ENCODE measurements at regions not wholly inside any gene's neighbourhood (a gene's known extent, or its start where the extent isn't known, plus 50 kb on each side); places are given as distances from the start of the nearest gene placed in this dataset.

DNA sequence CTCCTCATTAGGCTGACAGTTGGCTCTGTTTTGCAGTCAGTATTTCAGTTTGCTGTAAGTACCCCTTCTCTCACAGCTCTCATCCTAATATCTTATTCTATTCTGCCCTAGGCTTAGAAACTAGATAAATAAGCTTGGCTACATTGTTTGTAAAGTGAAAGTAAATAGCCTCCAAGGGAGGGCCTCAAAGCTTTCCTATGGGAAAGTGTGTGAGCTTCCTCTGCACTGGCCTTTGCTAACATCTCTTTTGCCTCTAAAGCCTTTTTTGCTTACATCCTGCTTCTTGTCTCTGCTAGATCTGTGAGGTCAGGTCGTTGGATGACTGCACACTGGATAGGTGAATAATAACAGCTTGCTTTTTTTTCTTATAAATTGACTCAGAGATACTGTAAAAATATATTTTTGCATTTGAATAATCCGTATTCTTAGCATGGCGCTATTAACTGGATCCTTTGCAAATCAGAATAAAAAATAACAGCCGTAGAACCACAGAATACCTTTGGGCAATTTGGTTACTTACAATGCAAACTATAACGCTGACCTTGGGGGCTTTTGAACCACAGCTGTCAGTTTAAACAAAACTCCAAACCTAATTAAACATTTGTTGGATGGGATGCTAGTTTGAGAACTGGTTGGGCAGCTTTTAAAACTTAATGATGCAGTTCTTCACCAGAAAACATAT, 55.1 kb downstream of the TTC6 start:
- no peak overlapping the region for H3K27ac ChIP-seq
- H3K4me1 ChIP-seq: no peaks in the 10 kb centered on the region
- DNase-seq: no peak
- TF ChIP-seq, protein P1, sequence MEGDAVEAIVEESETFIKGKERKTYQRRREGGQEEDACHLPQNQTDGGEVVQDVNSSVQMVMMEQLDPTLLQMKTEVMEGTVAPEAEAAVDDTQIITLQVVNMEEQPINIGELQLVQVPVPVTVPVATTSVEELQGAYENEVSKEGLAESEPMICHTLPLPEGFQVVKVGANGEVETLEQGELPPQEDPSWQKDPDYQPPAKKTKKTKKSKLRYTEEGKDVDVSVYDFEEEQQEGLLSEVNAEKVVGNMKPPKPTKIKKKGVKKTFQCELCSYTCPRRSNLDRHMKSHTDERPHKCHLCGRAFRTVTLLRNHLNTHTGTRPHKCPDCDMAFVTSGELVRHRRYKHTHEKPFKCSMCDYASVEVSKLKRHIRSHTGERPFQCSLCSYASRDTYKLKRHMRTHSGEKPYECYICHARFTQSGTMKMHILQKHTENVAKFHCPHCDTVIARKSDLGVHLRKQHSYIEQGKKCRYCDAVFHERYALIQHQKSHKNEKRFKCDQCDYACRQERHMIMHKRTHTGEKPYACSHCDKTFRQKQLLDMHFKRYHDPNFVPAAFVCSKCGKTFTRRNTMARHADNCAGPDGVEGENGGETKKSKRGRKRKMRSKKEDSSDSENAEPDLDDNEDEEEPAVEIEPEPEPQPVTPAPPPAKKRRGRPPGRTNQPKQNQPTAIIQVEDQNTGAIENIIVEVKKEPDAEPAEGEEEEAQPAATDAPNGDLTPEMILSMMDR (IDR thresholded peaks at IDR 0.05): no peak
- intact Hi-C loops (cut with DNase I; ENCODE audit: low total_unique reads): no loop called here
- H3K4me3 ChIP-seq: no peak overlapping the region
- no peaks in the 10 kb centered on the region for H3K27me3 ChIP-seq
- H3K36me3 ChIP-seq: no peaks in the 10 kb centered on the region
- no peaks in the 10 kb centered on the region for H3K9me3 ChIP-seq

DNA sequence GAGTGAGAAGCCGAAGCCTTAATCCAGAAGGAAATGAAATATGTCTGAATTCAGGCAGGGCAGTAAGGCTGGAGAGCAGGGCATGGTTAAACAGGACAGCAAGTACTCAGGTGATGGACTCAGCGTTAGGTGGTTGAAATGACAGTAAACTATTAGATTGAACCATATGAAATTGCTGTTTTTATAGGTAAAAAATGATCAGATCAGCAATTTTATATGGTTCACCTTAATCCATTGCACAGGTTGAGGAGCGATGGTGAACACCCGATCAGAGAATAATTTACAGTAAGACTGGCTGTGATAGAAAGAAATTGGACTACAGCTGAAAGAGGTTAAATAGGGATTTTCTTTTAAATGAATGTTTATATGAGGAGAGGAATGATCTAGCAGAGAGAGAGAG, 56.6 kb downstream of the TTC6 start:
- no peak for TF ChIP-seq POLR2A (IDR thresholded peaks at IDR 0.05)
- TF ChIP-seq, protein P1 (IDR thresholded peaks at IDR 0.05): no peak
- Histone ChIP-seq H3K36me3 (no peaks in the 10 kb centered on the region), H3K9me3 (no peaks in the 10 kb centered on the region), H3K4me3 (no peak overlapping the region), H3K4me1 (no peaks in the 10 kb centered on the region), H3K27ac (no peak overlapping the region), H3K27me3 (no peaks in the 10 kb centered on the region)
- intact Hi-C loops (cut with DNase I; ENCODE audit: low total_unique reads): no loop called here
- no peak for DNase-seq

DNA sequence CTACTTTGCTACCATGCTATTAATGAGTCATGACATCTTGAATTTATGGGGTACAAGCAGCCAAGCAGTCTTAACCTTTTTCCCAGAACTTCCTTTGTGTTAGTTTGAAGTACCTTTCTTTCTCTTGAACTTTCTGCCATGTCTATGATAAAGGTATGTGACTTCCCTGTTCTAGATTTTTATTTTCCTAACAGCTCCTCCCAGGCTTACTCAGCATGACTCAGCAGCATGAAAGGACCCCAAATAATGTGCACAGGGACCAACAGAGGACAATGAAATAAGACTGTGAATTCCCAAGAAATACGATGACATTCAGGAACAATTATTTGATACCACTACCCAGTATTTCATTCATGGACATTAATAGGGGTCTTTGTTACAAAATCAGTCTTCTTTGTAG, 60.0 kb downstream of the TTC6 start:
- no peak for DNase-seq
- H3K27me3 ChIP-seq: no peaks in the 10 kb centered on the region
- no peak overlapping the region for H3K4me3 ChIP-seq
- H3K36me3 ChIP-seq: no peaks in the 10 kb centered on the region
- intact Hi-C loops (cut with DNase I; ENCODE audit: low total_unique reads): no loop called here
- no peaks in the 10 kb centered on the region for H3K4me1 ChIP-seq
- no peaks in the 10 kb centered on the region for H3K9me3 ChIP-seq
- H3K27ac ChIP-seq: no peak overlapping the region
- no peak for TF ChIP-seq POLR2A (IDR thresholded peaks at IDR 0.05)
- TF ChIP-seq, protein P1 (IDR thresholded peaks at IDR 0.05): no peak

DNA sequence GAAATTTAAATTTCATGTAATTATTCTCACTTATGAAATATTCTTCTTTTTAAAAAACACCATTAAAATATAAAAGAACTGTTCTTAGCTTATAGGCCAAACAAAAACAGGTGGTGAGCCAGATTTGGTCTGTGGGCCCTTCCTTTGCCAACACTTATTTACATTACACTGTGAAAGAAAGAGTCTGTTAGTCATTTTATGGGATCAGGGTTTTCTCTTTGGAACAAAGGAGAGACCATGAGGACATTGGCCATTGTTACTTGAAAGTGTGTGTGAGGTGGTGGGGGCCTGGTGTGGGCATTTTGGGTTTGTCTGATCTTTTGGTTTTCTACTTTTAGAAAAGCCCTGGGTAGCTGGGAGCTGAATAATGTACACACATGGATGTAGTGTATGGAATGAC, 62.7 kb downstream of the TTC6 start:
- no peak overlapping the region for H3K4me3 ChIP-seq
- TF ChIP-seq POLR2A (IDR thresholded peaks at IDR 0.05): no peak
- TF ChIP-seq, protein P1 (IDR thresholded peaks at IDR 0.05): no peak
- no peak for DNase-seq
- intact Hi-C loops (cut with DNase I; ENCODE audit: low total_unique reads): no loop called here
- H3K27ac ChIP-seq: no peak overlapping the region
- H3K36me3 ChIP-seq: no peaks in the 10 kb centered on the region
- no peaks in the 10 kb centered on the region for H3K4me1 ChIP-seq
- no peaks in the 10 kb centered on the region for H3K27me3 ChIP-seq
- no peaks in the 10 kb centered on the region for H3K9me3 ChIP-seq

DNA sequence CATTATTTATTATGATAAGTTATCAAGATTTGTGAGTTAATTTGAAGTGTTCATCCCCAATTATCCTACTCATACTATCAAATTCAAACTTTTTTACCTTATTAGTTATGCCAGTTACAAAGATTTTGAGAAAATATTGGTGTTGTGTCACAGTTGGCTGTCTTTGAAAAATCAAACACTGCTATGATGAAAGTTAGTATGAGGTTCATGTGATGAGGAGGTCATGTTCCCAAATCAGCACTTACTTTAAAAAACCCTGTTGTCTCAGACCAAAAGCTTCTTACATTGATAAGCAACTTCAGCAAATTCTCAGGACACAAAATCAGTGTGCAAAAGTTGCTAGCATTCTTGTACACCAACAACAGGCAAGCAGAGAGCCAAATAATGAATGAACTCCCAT, 68.1 kb downstream of the TTC6 start:
- no peaks in the 10 kb centered on the region for H3K4me1 ChIP-seq
- no peak for TF ChIP-seq POLR2A (IDR thresholded peaks at IDR 0.05)
- TF ChIP-seq, protein P1 (IDR thresholded peaks at IDR 0.05): no peak

More for the DNA sequence above, 68.1 kb downstream of the TTC6 start:
- Histone ChIP-seq H3K36me3 (no peaks in the 10 kb centered on the region), H3K9me3 (no peaks in the 10 kb centered on the region), H3K4me3 (no peak overlapping the region), H3K27ac (no peak overlapping the region), H3K27me3 (no peaks in the 10 kb centered on the region)
- intact Hi-C loops (cut with DNase I; ENCODE audit: low total_unique reads): no loop called here
- no peak for DNase-seq

Measured in uterus (tissue), 3 donors.